Erythroblast (primary cell): ENCODE measurements at regions not wholly inside any gene's neighbourhood (a gene's known extent, or its start where the extent isn't known, plus 50 kb on each side); places are given as distances from the start of the nearest gene placed in this dataset.

Experiments
- DNase-seq, 2 experiments: peaks; one replicate each; lab custom pipeline; 2025; lab: John Stamatoyannopoulos, UW
- GATA1 ChIP-seq: IDR thresholded peaks from 2 replicates; pipeline ENCODE4 v1.6.1; 2011; ENCODE audit warnings: low read depth, mild to moderate bottlenecking, control low read depth, low read length, moderate library complexity
- POLR2A ChIP-seq: IDR thresholded peaks from 2 replicates; pipeline ENCODE4 v1.6.1; 2011; ENCODE audit warnings: mild to moderate bottlenecking, low read length

- no peak for DNase-seq
- TF ChIP-seq POLR2A: no peak
- no peak for TF ChIP-seq GATA1
Measured at GRCh38 chr15:95653361-95653805, 677.1 kb upstream of the NR2F2 start.

- DNase-seq: no peak
- TF ChIP-seq POLR2A (no peak), GATA1 (no peak)
Measured at GRCh38 chr15:95655089-95655607, 675.4 kb upstream of the NR2F2 start.

- no peak for DNase-seq
- no peak for TF ChIP-seq GATA1
- TF ChIP-seq POLR2A: no peak
Measured at GRCh38 chr15:95656595-95656994, 673.9 kb upstream of the NR2F2 start.

GRCh38 chr15:95658799-95659198, 671.7 kb upstream of the NR2F2 start:
- no peak for DNase-seq
- TF ChIP-seq POLR2A (no peak), GATA1 (no peak)

GRCh38 chr15:95659656-95660055, 670.8 kb upstream of the NR2F2 start:
- DNase-seq: no peak
- TF ChIP-seq POLR2A (no peak), GATA1 (no peak)

- no peak for DNase-seq
- TF ChIP-seq GATA1 (no peak), POLR2A (no peak)
Measured at GRCh38 chr15:95662638-95663037, 667.9 kb upstream of the NR2F2 start.

GRCh38 chr15:95663156-95664100, 667.1 kb upstream of the NR2F2 start:
- DNase-seq: no peak
- TF ChIP-seq POLR2A: no peak
- TF ChIP-seq GATA1: no peak

GRCh38 chr15:95664450-95664849, 666.0 kb upstream of the NR2F2 start:
- no peak for DNase-seq
- TF ChIP-seq GATA1 (no peak), POLR2A (no peak)

- TF ChIP-seq GATA1 (no peak), POLR2A (no peak)
- no peak for DNase-seq
Measured at GRCh38 chr15:95669146-95669922, 661.2 kb upstream of the NR2F2 start.

- TF ChIP-seq POLR2A (no peak), GATA1 (no peak)
- no peak for DNase-seq
Measured at GRCh38 chr15:95674031-95674430, 656.5 kb upstream of the NR2F2 start.

GRCh38 chr15:95676500-95676899, 654.0 kb upstream of the NR2F2 start:
- DNase-seq: no peak
- TF ChIP-seq GATA1: no peak
- no peak for TF ChIP-seq POLR2A

- no peak for DNase-seq
- no peak for TF ChIP-seq GATA1
- no peak for TF ChIP-seq POLR2A
Measured at GRCh38 chr15:95679847-95680582, 650.5 kb upstream of the NR2F2 start.

GRCh38 chr15:95680728-95681127, 649.8 kb upstream of the NR2F2 start:
- no peak for DNase-seq
- no peak for TF ChIP-seq GATA1
- no peak for TF ChIP-seq POLR2A
